ENCODE measurements at regions not wholly inside any gene's neighbourhood (a gene's known extent, or its start where the extent isn't known, plus 50 kb on each side); places are given as distances from the start of the nearest gene placed in this dataset.

GRCh38 chr1:239954836-239955235 lies 136.8 kb upstream of the FMN2 start:
- H3K4me3 ChIP-seq (replicated peaks; ENCODE audit: low read depth, low read length): no peak overlapping the region
- no peak for DNase-seq (ENCODE audit: extremely low read depth, low read depth)
- TF ChIP-seq CTCF (IDR thresholded peaks at IDR 0.05; ENCODE audit: low read depth, low read length, missing control alignments): no peak

- H3K4me3 ChIP-seq (replicated peaks; ENCODE audit: low read depth, low read length): no peak overlapping the region
- DNase-seq (ENCODE audit: extremely low read depth, low read depth): no peak
- TF ChIP-seq CTCF (IDR thresholded peaks at IDR 0.05; ENCODE audit: low read depth, low read length, missing control alignments): no peak
Observed at GRCh38 chr1:239955431-239955830, 136.3 kb upstream of the FMN2 start.

GRCh38 chr1:239956263-239956662 lies 135.4 kb upstream of the FMN2 start:
- H3K4me3 ChIP-seq (replicated peaks; ENCODE audit: low read depth, low read length): no peak overlapping the region
- no peak for TF ChIP-seq CTCF (IDR thresholded peaks at IDR 0.05; ENCODE audit: low read depth, low read length, missing control alignments)
- no peak for DNase-seq (ENCODE audit: extremely low read depth, low read depth)

- no peak overlapping the region for H3K4me3 ChIP-seq (replicated peaks; ENCODE audit: low read depth, low read length)
- no peak for TF ChIP-seq CTCF (IDR thresholded peaks at IDR 0.05; ENCODE audit: low read depth, low read length, missing control alignments)
- DNase-seq (ENCODE audit: extremely low read depth, low read depth): no peak
Observed at GRCh38 chr1:239958063-239958462, 133.6 kb upstream of the FMN2 start.

GRCh38 chr1:239960366-239960765 lies 131.3 kb upstream of the FMN2 start:
- no peak overlapping the region for H3K4me3 ChIP-seq (replicated peaks; ENCODE audit: low read depth, low read length)
- DNase-seq (ENCODE audit: extremely low read depth, low read depth): no peak
- no peak for TF ChIP-seq CTCF (IDR thresholded peaks at IDR 0.05; ENCODE audit: low read depth, low read length, missing control alignments)

- TF ChIP-seq CTCF (IDR thresholded peaks at IDR 0.05; ENCODE audit: low read depth, low read length, missing control alignments): no peak
- no peak overlapping the region for H3K4me3 ChIP-seq (replicated peaks; ENCODE audit: low read depth, low read length)
- no peak for DNase-seq (ENCODE audit: extremely low read depth, low read depth)
Observed at GRCh38 chr1:239963856-239964255, 127.8 kb upstream of the FMN2 start.

Measured in HFF-Myc (cell line).